Activated CD8-positive, alpha-beta memory T cell treated with anti-CD3 and anti-CD28 coated beads for 1 hour (primary cell): ENCODE measurements at regions not wholly inside any gene's neighbourhood (a gene's known extent, or its start where the extent isn't known, plus 50 kb on each side); places are given as distances from the start of the nearest gene placed in this dataset.

Experiments
- DNase-seq, 2 donors: peaks; one replicate each; pipeline ENCODE4 v3.0.0-alpha.2; 2020; ENCODE audit warnings: low read depth in 1 of 2; ENCODE audit errors: extremely low read depth in 1 of 2

DNA sequence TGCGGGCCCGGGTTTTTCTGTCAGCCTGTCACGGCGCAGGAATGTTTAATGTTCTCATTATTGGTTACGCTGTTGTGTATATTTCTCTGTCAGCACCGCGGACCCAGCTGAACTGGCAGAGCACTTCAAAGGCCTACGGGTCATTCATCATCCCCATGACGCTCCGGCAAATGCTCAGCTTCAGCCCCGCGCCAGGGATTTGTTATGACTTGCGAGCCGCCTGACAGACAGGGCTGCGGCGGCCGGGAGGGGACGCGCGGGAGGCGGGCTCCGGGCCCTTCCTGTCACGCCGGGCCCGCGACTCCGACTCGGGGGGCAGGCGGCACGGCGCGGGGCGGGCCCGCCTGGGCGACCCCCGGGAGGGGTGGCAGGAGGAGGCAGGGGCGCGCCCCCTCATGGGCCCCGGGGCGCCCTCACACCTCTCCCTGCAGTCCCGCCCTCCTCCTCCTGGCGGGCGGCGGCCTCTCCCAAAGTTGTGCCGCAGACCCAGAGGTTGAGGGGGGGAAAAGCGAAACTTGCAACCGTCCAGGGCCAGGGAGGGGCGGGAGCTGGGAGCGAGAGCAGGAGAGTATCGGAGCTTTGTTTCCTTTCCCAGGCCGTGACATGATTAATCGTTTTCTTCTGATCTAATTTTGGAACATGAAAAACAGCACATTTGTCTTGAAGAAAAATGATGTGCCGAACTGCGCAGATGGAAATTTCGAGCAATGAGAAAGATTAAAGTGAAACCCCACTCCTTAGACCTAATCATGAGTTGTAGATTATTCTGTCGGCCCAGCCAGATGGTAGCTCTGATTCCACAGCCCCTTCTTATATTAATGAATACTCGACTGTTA is 59.3 kb upstream of the COMTD1 start:
- peak; percentile 42 to 46 for DNase-seq

GRCh38 chr10:75294518-75294865 is 58.7 kb upstream of the COMTD1 start:
- no peak for DNase-seq

GRCh38 chr10:75294031-75294437 is 58.3 kb upstream of the COMTD1 start:
- DNase-seq = no peak

DNA sequence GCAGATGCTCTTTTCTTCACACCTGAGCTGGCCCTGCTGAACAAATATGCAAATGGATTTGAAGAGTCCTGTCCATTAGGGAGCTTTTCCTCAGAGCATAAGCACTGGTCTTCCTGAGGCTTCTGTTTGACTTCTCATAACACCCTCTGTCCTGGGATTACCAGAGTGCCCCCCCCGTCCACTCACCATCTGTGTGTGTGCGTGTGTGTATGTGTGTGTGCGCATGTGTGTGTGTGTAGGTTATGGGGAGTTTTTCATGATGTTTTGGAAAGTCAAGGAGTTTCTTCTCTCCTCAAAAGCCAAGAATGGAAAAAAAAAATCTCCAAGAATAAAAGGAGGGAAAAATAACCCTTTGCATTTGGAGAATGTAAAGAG is 57.7 kb upstream of the COMTD1 start:
- no peak for DNase-seq

DNA sequence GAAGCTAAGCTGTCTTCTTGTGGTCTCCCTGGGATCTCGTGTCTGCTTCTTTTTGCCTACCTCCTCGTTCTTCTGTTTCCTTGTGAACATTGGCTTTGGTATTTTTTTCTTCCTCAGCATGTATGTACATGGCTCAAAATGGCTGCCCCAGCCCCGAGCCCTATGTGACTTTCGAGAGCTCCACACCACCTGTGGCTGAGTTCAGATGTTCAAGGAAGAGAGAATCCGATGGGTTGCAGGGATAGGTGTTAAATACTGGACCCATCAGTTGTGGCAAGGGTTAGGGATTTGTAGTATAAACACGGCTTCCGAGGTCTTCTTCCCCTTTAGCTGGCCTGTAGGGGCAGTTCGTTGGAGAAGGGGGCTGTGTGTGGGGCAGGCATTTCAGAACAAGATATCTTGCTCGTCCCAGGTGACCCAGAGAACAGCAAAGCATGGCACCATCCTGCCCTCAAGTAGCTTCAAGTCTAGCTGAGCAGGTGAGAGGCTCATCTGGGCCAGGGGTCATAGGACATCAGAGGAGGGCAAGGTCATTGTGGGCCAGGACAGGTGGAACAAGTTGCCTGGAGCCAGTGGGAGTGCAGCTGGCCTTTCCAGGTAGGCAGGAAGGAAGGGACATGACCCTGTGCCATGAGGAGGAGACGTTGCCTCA is 57.2 kb upstream of the COMTD1 start:
- DNase-seq = no peak

DNA sequence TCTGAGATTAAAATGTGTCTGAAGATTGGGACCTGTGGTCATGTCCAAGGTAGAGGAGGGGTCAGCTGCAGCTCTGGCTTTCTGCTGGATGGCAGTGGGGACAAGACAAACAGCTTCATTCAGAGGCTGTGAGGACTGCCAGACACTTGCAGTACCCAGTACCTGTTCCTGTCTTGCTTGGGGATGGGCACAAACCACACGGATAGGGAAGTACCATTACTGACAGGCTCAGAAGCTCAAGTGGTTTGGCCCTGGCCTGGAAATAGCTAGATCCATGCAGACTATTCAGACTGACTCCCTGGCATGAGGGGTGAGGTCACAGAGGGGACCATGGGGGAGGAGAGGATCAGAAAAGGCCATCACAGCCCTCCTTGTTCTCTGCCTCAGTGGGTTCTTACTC is 56.0 kb upstream of the COMTD1 start:
- no peak for DNase-seq

GRCh38 chr10:75288140-75288711 is 52.5 kb upstream of the COMTD1 start:
- DNase-seq = no peak

GRCh38 chr10:75287697-75288096 is 51.9 kb upstream of the COMTD1 start:
- no peak for DNase-seq

GRCh38 chr10:75286901-75287300 is 51.1 kb upstream of the COMTD1 start:
- DNase-seq = no peak
